ENCODE measurements at regions not wholly inside any gene's neighbourhood (a gene's known extent, or its start where the extent isn't known, plus 50 kb on each side); places are given as distances from the start of the nearest gene placed in this dataset.

- TF ChIP-seq CTCF (conservative IDR thresholded peaks at IDR 0.05): no peak
- TF ChIP-seq EZH2 (IDR thresholded peaks at IDR 0.05; ENCODE audit: low read depth): no peak
Measured at GRCh38 chr20:52915564-52915963, 56.6 kb upstream of the TSHZ2 start.

All from PC-9 (cell line).